Endothelial cell of umbilical vein (primary cell): ENCODE measurements at regions not wholly inside any gene's neighbourhood (a gene's known extent, or its start where the extent isn't known, plus 50 kb on each side); places are given as distances from the start of the nearest gene placed in this dataset.

Experiments
- EZH2 ChIP-seq: IDR thresholded peaks from 2 replicates; pipeline ENCODE4 v1.6.1; 2012; ENCODE audit warnings: borderline replicate concordance, low read depth, mild to moderate bottlenecking, moderate library complexity, low read length, inconsistent platforms; ENCODE audit not compliant: severe bottlenecking
- JUN ChIP-seq: IDR thresholded peaks from 2 replicates; pipeline ENCODE4 v1.6.1; 2011; ENCODE audit warnings: borderline replicate concordance, low read depth; ENCODE audit not compliant: insufficient read length, insufficient read depth
- MYC ChIP-seq: IDR thresholded peaks from one replicate; pipeline ENCODE4 v1.6.1; 2011; ENCODE audit warnings: mild to moderate bottlenecking, low read depth, low read length
- POLR2A ChIP-seq: IDR thresholded peaks from 2 replicates; pipeline ENCODE4 v1.6.1; 2012; ENCODE audit warnings: low read depth, mild to moderate bottlenecking, control low read depth, low read length
- POLR2AphosphoS5 ChIP-seq: IDR thresholded peaks from 2 replicates; pipeline ENCODE4 v1.6.1; 2012; ENCODE audit warnings: low read depth, mild to moderate bottlenecking, control low read depth, low read length, moderate library complexity; ENCODE audit not compliant: insufficient read depth
- TF ChIP-seq, protein P1 (sequence below), 2 donors: IDR thresholded peaks; 1 replicate in 1 of 2; 2 replicates in 1 of 2; pipeline ENCODE4 v1.5.1; 2011; ENCODE audit warnings: low read length in 2 of 2, mild to moderate bottlenecking in 2 of 2, moderate library complexity in 2 of 2, control low read depth in 1 of 2, inconsistent platforms in 1 of 2, low read depth in 1 of 2; ENCODE audit not compliant: insufficient read depth in 1 of 2; ENCODE audit errors: extremely low read depth in 1 of 2
- TF ChIP-seq, protein P2 (sequence below): IDR thresholded peaks from 2 replicates; pipeline ENCODE4 v1.6.1; 2011; ENCODE audit not compliant: insufficient read depth, insufficient read length

DNA sequence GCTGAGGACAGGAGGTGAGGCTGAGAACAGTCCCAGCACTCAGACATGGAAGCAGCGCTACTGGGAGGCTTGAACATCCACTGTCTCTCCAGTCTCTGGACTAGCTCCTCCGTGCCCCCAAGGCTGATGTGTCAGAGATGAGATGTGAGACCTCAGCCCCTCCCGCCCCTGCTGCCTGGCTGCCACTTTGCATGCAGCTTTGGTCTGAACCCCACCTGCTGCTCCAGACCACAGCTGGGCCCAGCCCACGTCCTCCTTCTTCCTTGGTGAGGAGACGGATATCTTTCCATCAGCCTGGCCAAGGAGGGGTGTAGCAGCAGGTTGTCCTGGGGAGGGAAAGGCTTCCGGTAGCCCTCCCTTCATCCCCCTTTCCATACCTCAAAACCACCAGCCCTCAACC is 148.0 kb upstream of the B3GAT1 start:
- TF ChIP-seq, protein P1, sequence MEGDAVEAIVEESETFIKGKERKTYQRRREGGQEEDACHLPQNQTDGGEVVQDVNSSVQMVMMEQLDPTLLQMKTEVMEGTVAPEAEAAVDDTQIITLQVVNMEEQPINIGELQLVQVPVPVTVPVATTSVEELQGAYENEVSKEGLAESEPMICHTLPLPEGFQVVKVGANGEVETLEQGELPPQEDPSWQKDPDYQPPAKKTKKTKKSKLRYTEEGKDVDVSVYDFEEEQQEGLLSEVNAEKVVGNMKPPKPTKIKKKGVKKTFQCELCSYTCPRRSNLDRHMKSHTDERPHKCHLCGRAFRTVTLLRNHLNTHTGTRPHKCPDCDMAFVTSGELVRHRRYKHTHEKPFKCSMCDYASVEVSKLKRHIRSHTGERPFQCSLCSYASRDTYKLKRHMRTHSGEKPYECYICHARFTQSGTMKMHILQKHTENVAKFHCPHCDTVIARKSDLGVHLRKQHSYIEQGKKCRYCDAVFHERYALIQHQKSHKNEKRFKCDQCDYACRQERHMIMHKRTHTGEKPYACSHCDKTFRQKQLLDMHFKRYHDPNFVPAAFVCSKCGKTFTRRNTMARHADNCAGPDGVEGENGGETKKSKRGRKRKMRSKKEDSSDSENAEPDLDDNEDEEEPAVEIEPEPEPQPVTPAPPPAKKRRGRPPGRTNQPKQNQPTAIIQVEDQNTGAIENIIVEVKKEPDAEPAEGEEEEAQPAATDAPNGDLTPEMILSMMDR (IDR thresholded peaks at IDR 0.05; ENCODE audit: extremely low read depth in 1 of 2, insufficient read depth in 1 of 2, low read depth in 1 of 2, low read length in 2 of 2): no peak
- TF ChIP-seq EZH2 (no peak), JUN (no peak), POLR2A (no peak), POLR2AphosphoS5 (no peak), MYC (no peak)
- TF ChIP-seq, protein P2, sequence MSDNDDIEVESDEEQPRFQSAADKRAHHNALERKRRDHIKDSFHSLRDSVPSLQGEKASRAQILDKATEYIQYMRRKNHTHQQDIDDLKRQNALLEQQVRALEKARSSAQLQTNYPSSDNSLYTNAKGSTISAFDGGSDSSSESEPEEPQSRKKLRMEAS: no peak
